ENCODE measurements at regions not wholly inside any gene's neighbourhood (a gene's known extent, or its start where the extent isn't known, plus 50 kb on each side); places are given as distances from the start of the nearest gene placed in this dataset.

- TF ChIP-seq POLR2A (IDR thresholded peaks at IDR 0.05; ENCODE audit: low read length) (no peak), MAX (IDR thresholded peaks at IDR 0.05) (no peak), FOSL2 (IDR thresholded peaks at IDR 0.05) (no peak), FOSL2 (CRISPR knock-in tag; IDR thresholded peaks at IDR 0.05) (no peak), CTCF (IDR thresholded peaks at IDR 0.05) (no peak), RAD21 (conservative IDR thresholded peaks at IDR 0.05 in 1 of 2, IDR thresholded peaks at IDR 0.05 in 1 of 2) (no peak), USF2 (IDR thresholded peaks at IDR 0.05) (no peak), TP53 (CRISPR knock-in tag; IDR thresholded peaks at IDR 0.05) (no peak), KDM5A (IDR thresholded peaks at IDR 0.05) (no peak), ZNF302 (CRISPR knock-in tag; IDR thresholded peaks at IDR 0.05) (no peak), SMC3 (IDR thresholded peaks at IDR 0.05) (no peak)
Measured at GRCh38 chr12:17064834-17065233, 458.9 kb upstream of the LMO3 start.
